HepG2 (cell line): ENCODE measurements at regions not wholly inside any gene's neighbourhood (a gene's known extent, or its start where the extent isn't known, plus 50 kb on each side); places are given as distances from the start of the nearest gene placed in this dataset.

Source experiments
- ATAC-seq: fragments of 200-7000 bp; cut with Tn5 transposase; 3 replicates; pipeline ENCODE4 v1.9.1; 2020; ENCODE audit warnings: mild to moderate bottlenecking, moderate library complexity
- BruUV-seq: library from RNA; stranded (reverse); fragments of 400-500 nt; replicated peaks from 2 replicates; lab custom pipeline; 2021; lab: Mats Ljungman, UMichigan
- CTCF ChIA-PET: fragments of 300-600 bp; formaldehyde crosslinking; extraction: SDS; loops from one replicate; lab custom pipeline; 2021; ENCODE audit warnings: low total read pairs, inconsistent platforms, low intra/inter-chr PET ratio; lab: Yijun Ruan, JAX
- POLR2A ChIA-PET: fragments of 350-600 bp; sonication (Branson Sonifier 250); formaldehyde crosslinking; loops from one replicate; lab custom pipeline; 2020; ENCODE audit warnings: antibody characterized with exemption, inconsistent platforms; lab: Yijun Ruan, JAX
- DNase-seq: peaks from one replicate; pipeline ENCODE4 v3.0.0-alpha.2; 2015; ENCODE audit warnings: low spot score
- FAIRE-seq: peaks from 3 replicates; lab custom pipeline; 2011; peaks lifted over from hg19 to GRCh38; lab: Jason Lieb, UNC
- H2AFZ ChIP-seq: one replicate; pipeline ENCODE4 v1.6.1; 2011; ENCODE audit warnings: low read length, inconsistent platforms
- H3K27ac ChIP-seq: fragments of 300-600 bp; 3 replicates; pipeline ENCODE4 v1.8.0; 2011; ENCODE audit warnings: mixed run types, mild to moderate bottlenecking, mixed read lengths, low read length, inconsistent platforms; ENCODE audit not compliant: insufficient read depth; ENCODE audit errors: extremely low read length
- H3K27me3 ChIP-seq, 2 experiments: fragments of 200-600 bp in 1 of 2; 2 replicates in 1 of 2; 3 replicates in 1 of 2; pipeline versions ENCODE4 v1.6.0 to v1.8.0; 2011; ENCODE audit warnings: low read length in 2 of 2, mild to moderate bottlenecking in 2 of 2, moderate library complexity in 2 of 2, inconsistent platforms in 1 of 2; ENCODE audit not compliant: insufficient read depth in 2 of 2, control insufficient read depth in 1 of 2
- H3K36me3 ChIP-seq, 2 experiments: fragments of 200-600 bp in 1 of 2; replicated peaks in 1 of 2; 2 replicates in 1 of 2; 3 replicates in 1 of 2; pipeline versions ENCODE4 v1.5.1 to v1.8.0; 2011; ENCODE audit warnings: low read length in 2 of 2, inconsistent platforms in 1 of 2; ENCODE audit not compliant: insufficient read depth in 2 of 2, control insufficient read depth in 1 of 2
- H3K4me1 ChIP-seq: 2 replicates; pipeline ENCODE4 v1.5.1; 2012; ENCODE audit warnings: low read length, inconsistent platforms; ENCODE audit not compliant: insufficient read depth
- H3K4me2 ChIP-seq: 2 replicates; pipeline ENCODE4 v1.6.0; 2011; ENCODE audit warnings: low read depth, low read length, inconsistent platforms
- H3K4me3 ChIP-seq, 3 experiments: fragments of 200-600 bp in 1 of 3; sonication (generic), shearing (Covaris generic) in 1 of 3; replicated peaks in 1 of 3; 2 replicates each; pipeline ENCODE4 v1.5.1; 2011 to 2016; ENCODE audit warnings: low read length in 3 of 3, inconsistent platforms in 2 of 3, low read depth in 2 of 3, mild to moderate bottlenecking in 2 of 3, control low read depth in 1 of 3, mixed read lengths in 1 of 3; ENCODE audit not compliant: insufficient read depth in 1 of 3
- H3K79me2 ChIP-seq: one replicate; pipeline ENCODE4 v1.6.1; 2011; ENCODE audit warnings: low read length, inconsistent platforms; ENCODE audit not compliant: insufficient read depth
- H3K9ac ChIP-seq: 2 replicates; pipeline ENCODE4 v1.6.0; 2011; ENCODE audit warnings: mild to moderate bottlenecking, low read depth, low read length, inconsistent platforms; ENCODE audit not compliant: insufficient read depth
- H3K9me3 ChIP-seq: 2 replicates; pipeline ENCODE4 v1.5.1; 2012; ENCODE audit warnings: mild to moderate bottlenecking, low read length
- H4K20me1 ChIP-seq: 2 replicates; pipeline ENCODE4 v1.6.0; 2011; ENCODE audit warnings: inconsistent platforms, mild to moderate bottlenecking, low read length, moderate library complexity; ENCODE audit not compliant: insufficient read depth
- BHLHE40 ChIP-seq: IDR thresholded peaks from 2 replicates; pipeline ENCODE4 v1.6.1; 2011; ENCODE audit warnings: low read length, improper control_type of control experiment
- ELF3 ChIP-seq: IDR thresholded peaks from 2 replicates; pipeline ENCODE4 v1.6.1; 2016; ENCODE audit warnings: missing genetic modification reagents, missing compliant biosample characterization
- JDP2 ChIP-seq: sonication (generic); formaldehyde crosslinking; IDR thresholded peaks from 2 replicates; pipeline ENCODE4 v1.8.1; 2022; ENCODE audit warnings: missing genetic modification reagents, borderline replicate concordance
- MAFF ChIP-seq: IDR thresholded peaks from 2 replicates; pipeline ENCODE4 v1.6.1; 2011; ENCODE audit warnings: low read depth, low read length, improper control_type of control experiment
- MAFK ChIP-seq, 2 experiments: IDR thresholded peaks in 1 of 2; conservative IDR thresholded peaks in 1 of 2; 2 replicates each; pipeline ENCODE4 v1.6.1; 2011; ENCODE audit warnings: improper control_type of control experiment in 2 of 2, low read length in 2 of 2
- PCBP2 ChIP-seq: fragments of 200-400 bp; formaldehyde crosslinking; optimal IDR thresholded peaks from 2 replicates; pipeline ENCODE3; 2018; ENCODE audit warnings: low read length, low read depth; ENCODE audit not compliant: poor library complexity, severe bottlenecking
- PLRG1 ChIP-seq: fragments of 450-650 bp; conservative IDR thresholded peaks from 2 replicates; pipeline ENCODE4 v1.6.1; 2016
- TCF12 ChIP-seq, 2 experiments: fragments of 450-650 bp in 1 of 2; sonication (generic) in 1 of 2; formaldehyde crosslinking in 1 of 2; IDR thresholded peaks; 2 replicates each; pipeline versions ENCODE4 v1.6.1 to v1.8.0; 2017 to 2022; ENCODE audit warnings: antibody characterized with exemption in 1 of 2, mild to moderate bottlenecking in 1 of 2, missing genetic modification reagents in 1 of 2, moderate library complexity in 1 of 2
- TGIF2 ChIP-seq: IDR thresholded peaks from 2 replicates; pipeline ENCODE4 v1.6.1; 2016; ENCODE audit warnings: control low read depth, missing compliant biosample characterization
- ZFYVE20 ChIP-seq: sonication (generic); formaldehyde crosslinking; IDR thresholded peaks from 2 replicates; pipeline ENCODE4 v1.8.0; 2023; ENCODE audit warnings: low read depth, mild to moderate bottlenecking, moderate library complexity, missing genetic modification reagents, borderline replicate concordance
- ZMYM3 ChIP-seq: sonication (generic); formaldehyde crosslinking; IDR thresholded peaks from 2 replicates; pipeline ENCODE4 v1.5.1; 2020; ENCODE audit warnings: mild to moderate bottlenecking, missing genetic modification reagents
- ZNF101 ChIP-seq: sonication (generic); formaldehyde crosslinking; IDR thresholded peaks from 2 replicates; pipeline ENCODE4 v1.4.0; 2020; ENCODE audit warnings: mild to moderate bottlenecking, low read depth, missing genetic modification reagents, borderline replicate concordance
- ZNF44 ChIP-seq: sonication (generic); formaldehyde crosslinking; IDR thresholded peaks from 2 replicates; pipeline ENCODE4 v1.5.1; 2020; ENCODE audit warnings: mild to moderate bottlenecking, missing genetic modification reagents
- ZNF737 ChIP-seq: sonication (generic); formaldehyde crosslinking; IDR thresholded peaks from 2 replicates; pipeline ENCODE4 v1.5.0; 2020; ENCODE audit warnings: missing genetic modification reagents, mild to moderate bottlenecking, borderline replicate concordance
- WGBS: methylation state at CpG from one replicate; pipeline ENCODE4 v1.1.6; 2017; ENCODE audit warnings: low lambda C conversion rate; 5-methylcytosine and 5-hydroxymethylcytosine counted together
- in situ Hi-C: cut with HindIII; loops from 2 replicates; pipeline ENCODE4 v1.10.0; 2017; ENCODE audit warnings: low pct_unique_long_range_greater_than_20kb; ENCODE audit not compliant: extremely low pct_ligation_motif_present
- intact Hi-C: fragments of 100-400 bp; cut with micrococcal nuclease; formaldehyde crosslinking; loops from one replicate; pipeline ENCODE4 v1.10.0; 2022; ENCODE audit not compliant: unreplicated experiment
- TF ChIP-seq, protein P1 (sequence below): sonication (generic); formaldehyde crosslinking; IDR thresholded peaks from 2 replicates; pipeline ENCODE4 v1.4.0; 2020; ENCODE audit warnings: missing genetic modification reagents

DNA sequence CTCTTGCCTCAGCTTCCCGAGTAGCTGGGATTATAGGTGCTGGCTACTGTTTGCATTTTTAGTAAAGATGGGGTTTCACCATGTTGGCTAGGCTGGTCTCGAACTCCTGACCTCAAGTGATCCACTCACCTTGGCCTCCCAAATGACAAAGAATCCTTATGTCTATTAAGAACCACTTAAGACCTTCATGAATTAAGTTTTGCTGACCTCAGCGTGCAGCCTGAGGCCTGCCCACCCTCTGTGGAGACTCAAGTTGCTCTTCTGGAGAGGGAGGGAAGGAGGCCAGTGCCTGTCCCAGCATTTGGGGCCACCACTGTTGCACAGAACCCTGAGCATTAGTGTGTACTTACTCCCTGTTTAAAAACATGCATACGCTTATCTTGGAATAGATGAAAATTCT lies 313.3 kb downstream of the FGF9 start:
- Histone ChIP-seq H3K27ac (no peak overlapping the region), H3K36me3 (no peaks in the 10 kb centered on the region), H3K4me1 (no peaks in the 10 kb centered on the region), H3K9ac (no peak overlapping the region), H3K4me2 (no peak overlapping the region), H3K79me2 (no peaks in the 10 kb centered on the region), H3K4me3 (no peak overlapping the region), H3K27me3 (peaks cover 0 to 1% of the 10 kb centered on the region in 2 experiments; a peak in 1 of 5 replicates), H2AFZ (no peak overlapping the region), H4K20me1 (no peaks in the 10 kb centered on the region), H3K9me3 (no peaks in the 10 kb centered on the region)
- DNase-seq (no peak), ATAC-seq (no peak), FAIRE-seq (no peak)
- TF ChIP-seq PCBP2 (no peak), MAFF (peak; percentile 36), MAFK (conservative IDR thresholded peaks at IDR 0.05 in 1 of 2, IDR thresholded peaks at IDR 0.05 in 1 of 2; ENCODE audit: low read length in 2 of 2) (peak; percentile 21 to 61; a peak in 3 of 4 replicates), ZFYVE20 (no peak)
- ChIA-PET CTCF (no interaction called here), POLR2A (no interaction called here)
- in situ Hi-C loops (no loop called here), intact Hi-C loops (no loop called here)
- no TSS peak for BruUV-seq
- WGBS = 27% methylated on average over 4 of the region's 4 CpGs

DNA sequence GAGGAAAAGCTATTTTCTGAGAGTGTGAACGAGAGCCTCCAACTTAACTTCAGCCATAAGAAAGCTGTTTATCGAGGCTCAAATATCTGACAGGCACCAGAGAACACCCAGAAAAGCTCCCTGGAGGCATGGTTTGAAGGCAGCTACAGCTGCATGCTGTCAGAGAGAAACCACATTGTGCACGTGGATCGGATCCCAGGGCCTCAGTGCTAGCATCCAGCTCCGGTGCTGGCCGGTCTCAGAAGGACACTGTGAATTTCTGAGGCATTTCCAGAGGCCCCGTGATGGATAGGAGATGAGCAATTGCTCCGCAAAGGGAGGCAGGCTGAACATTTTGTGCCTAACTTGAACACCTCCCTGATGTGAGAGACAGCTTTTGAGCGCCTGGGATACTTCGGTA lies 315.7 kb downstream of the FGF9 start:
- intact Hi-C loops (no loop called here), in situ Hi-C loops (no loop called here)
- peaks cover 0 to 1% of the 10 kb centered on the region in 2 experiments; a peak in 1 of 5 replicates for H3K27me3 ChIP-seq
- ChIA-PET POLR2A (no interaction called here), CTCF (no interaction called here)
- H2AFZ ChIP-seq = no peak overlapping the region
- H3K79me2 ChIP-seq = no peaks in the 10 kb centered on the region
- no peak overlapping the region for H3K4me3 ChIP-seq
- H3K27ac ChIP-seq = no peak overlapping the region
- FAIRE-seq (no peak), DNase-seq (no peak), ATAC-seq (no peak)
- 50% methylated on average over 5 of the region's 10 CpGs for WGBS
- no peak overlapping the region for H3K4me2 ChIP-seq
- H3K9ac ChIP-seq = no peak overlapping the region
- no peaks in the 10 kb centered on the region for H3K9me3 ChIP-seq
- H3K36me3 ChIP-seq = no peaks in the 10 kb centered on the region
- TF ChIP-seq, protein P1, sequence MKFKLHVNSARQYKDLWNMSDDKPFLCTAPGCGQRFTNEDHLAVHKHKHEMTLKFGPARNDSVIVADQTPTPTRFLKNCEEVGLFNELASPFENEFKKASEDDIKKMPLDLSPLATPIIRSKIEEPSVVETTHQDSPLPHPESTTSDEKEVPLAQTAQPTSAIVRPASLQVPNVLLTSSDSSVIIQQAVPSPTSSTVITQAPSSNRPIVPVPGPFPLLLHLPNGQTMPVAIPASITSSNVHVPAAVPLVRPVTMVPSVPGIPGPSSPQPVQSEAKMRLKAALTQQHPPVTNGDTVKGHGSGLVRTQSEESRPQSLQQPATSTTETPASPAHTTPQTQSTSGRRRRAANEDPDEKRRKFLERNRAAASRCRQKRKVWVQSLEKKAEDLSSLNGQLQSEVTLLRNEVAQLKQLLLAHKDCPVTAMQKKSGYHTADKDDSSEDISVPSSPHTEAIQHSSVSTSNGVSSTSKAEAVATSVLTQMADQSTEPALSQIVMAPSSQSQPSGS (CRISPR knock-in tag) = no peak
- TF ChIP-seq ELF3 (no peak), ZMYM3 (no peak), ZNF101 (CRISPR knock-in tag) (no peak), ZNF737 (CRISPR knock-in tag) (no peak), TGIF2 (CRISPR knock-in tag) (no peak), JDP2 (CRISPR knock-in tag) (no peak), TCF12 (IDR thresholded peaks at IDR 0.05) (no peak), TCF12 (CRISPR knock-in tag; IDR thresholded peaks at IDR 0.05) (no peak), BHLHE40 (no peak), ZNF44 (no peak), PLRG1 (no peak)
- no peaks in the 10 kb centered on the region for H3K4me1 ChIP-seq
- BruUV-seq = no TSS peak
- no peaks in the 10 kb centered on the region for H4K20me1 ChIP-seq
